ENCODE measurements at regions not wholly inside any gene's neighbourhood (a gene's known extent, or its start where the extent isn't known, plus 50 kb on each side); places are given as distances from the start of the nearest gene placed in this dataset.

DNA sequence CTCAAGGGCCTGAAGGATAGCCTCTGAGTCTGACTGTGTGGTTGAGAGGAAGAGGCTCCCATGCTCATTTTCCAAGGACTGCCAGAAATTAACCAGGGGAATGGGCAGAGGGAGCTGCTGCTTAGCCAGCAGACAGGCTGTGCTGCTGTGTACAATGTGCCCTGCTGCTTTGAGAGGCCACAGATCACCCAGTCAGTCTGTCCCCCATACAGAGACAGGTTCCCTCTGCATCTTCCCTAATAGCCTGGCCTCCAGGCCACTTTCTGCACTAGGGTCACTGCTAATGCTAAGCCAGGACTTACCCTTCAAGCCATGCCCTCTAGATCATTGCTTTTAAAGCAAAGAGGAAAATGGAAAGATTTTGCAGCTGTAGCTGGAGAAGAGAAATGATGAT, 341.1 kb downstream of the CYRIA start:
- no peak for DNase-seq (ENCODE audit: low spot score)
- H3K4me3 ChIP-seq (ENCODE audit: severe bottlenecking) = no peak overlapping the region
- H3K4me1 ChIP-seq (ENCODE audit: insufficient read depth, poor library complexity, severe bottlenecking) = no peaks in the 10 kb centered on the region
- no peaks in the 10 kb centered on the region for H3K27me3 ChIP-seq (ENCODE audit: insufficient read depth, poor library complexity, severe bottlenecking)
- ATAC-seq (ENCODE audit: low read depth) = no peak
- no peaks in the 10 kb centered on the region for H3K9me3 ChIP-seq (ENCODE audit: severe bottlenecking)
- H3K27ac ChIP-seq (ENCODE audit: poor library complexity, severe bottlenecking) = no peak overlapping the region
- no peaks in the 10 kb centered on the region for H3K36me3 ChIP-seq (ENCODE audit: low read depth)
- TF ChIP-seq, protein P1, sequence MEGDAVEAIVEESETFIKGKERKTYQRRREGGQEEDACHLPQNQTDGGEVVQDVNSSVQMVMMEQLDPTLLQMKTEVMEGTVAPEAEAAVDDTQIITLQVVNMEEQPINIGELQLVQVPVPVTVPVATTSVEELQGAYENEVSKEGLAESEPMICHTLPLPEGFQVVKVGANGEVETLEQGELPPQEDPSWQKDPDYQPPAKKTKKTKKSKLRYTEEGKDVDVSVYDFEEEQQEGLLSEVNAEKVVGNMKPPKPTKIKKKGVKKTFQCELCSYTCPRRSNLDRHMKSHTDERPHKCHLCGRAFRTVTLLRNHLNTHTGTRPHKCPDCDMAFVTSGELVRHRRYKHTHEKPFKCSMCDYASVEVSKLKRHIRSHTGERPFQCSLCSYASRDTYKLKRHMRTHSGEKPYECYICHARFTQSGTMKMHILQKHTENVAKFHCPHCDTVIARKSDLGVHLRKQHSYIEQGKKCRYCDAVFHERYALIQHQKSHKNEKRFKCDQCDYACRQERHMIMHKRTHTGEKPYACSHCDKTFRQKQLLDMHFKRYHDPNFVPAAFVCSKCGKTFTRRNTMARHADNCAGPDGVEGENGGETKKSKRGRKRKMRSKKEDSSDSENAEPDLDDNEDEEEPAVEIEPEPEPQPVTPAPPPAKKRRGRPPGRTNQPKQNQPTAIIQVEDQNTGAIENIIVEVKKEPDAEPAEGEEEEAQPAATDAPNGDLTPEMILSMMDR (IDR thresholded peaks at IDR 0.05; ENCODE audit: poor library complexity, severe bottlenecking) = no peak

DNA sequence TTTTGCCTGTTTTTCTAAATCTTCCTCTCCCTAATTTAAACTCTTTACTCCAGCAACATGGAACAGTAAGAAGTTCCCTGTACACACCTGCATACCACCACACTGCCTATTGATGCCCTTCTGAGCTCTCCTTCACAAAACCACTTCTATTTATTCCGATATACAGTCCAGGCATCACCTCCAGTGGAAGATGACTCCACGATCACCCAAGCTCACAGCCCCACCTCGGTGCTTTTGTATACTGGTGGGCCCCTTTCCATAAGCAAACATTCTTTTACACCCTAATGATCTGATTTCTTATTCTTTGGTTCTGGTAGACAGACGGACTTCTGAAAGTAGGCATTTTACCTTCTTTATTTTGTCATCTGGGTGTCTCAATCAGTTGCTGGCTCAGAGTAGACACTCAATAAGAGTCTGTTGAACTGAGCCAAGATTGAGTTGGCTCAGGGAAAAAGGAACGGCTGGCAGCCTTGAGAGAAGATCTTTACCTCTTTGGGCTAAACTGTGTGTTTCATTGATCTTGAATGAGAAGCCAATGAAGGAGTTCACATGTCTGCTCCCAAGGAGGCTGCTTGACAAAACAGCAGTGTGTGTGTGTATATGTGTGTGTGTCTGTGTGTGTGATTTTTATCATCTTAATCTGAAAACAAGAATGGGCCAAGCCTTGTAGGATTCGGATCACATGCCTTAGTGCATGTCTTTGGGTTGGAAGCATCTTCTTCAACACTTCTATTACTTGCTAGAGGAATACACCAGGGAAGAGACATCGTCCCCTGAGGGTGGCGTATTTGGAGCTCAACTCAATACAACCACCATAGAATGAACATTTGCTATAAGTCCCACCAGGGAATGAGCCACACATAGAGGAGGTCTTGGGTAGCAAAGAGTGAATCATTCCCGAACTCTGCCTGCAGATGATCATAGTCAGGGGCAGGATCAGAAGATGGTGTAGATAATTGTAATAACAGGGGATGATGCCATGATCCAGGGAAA, 341.8 kb downstream of the CYRIA start:
- Histone ChIP-seq H3K27me3 (ENCODE audit: insufficient read depth, poor library complexity, severe bottlenecking) (no peaks in the 10 kb centered on the region), H3K36me3 (ENCODE audit: low read depth) (no peaks in the 10 kb centered on the region), H3K4me1 (ENCODE audit: insufficient read depth, poor library complexity, severe bottlenecking) (no peaks in the 10 kb centered on the region), H3K27ac (ENCODE audit: poor library complexity, severe bottlenecking) (no peak overlapping the region), H3K9me3 (ENCODE audit: severe bottlenecking) (no peaks in the 10 kb centered on the region), H3K4me3 (ENCODE audit: severe bottlenecking) (no peak overlapping the region)
- TF ChIP-seq, protein P1 (IDR thresholded peaks at IDR 0.05; ENCODE audit: poor library complexity, severe bottlenecking) = no peak
- DNase-seq (ENCODE audit: low spot score) (no peak), ATAC-seq (ENCODE audit: low read depth) (no peak)

DNA sequence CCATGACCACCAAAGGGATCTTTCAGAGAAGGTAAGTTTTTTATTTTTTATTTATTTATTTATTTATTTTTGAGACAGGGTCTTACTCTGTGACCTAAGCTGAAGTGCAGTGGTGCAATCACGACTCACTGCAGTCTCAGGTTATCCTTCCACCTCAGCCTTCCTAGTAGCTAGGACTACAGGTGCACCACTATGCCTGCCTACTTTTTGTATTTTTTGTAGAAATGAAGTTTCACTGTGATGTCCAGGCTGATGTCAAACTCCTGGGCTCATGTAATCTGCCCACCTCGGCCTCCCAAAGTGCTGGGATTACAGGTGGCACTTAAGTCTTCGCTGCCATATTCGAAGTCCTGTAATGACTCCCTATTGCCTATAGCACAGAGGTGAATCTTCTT, 342.5 kb downstream of the CYRIA start:
- Histone ChIP-seq H3K36me3 (ENCODE audit: low read depth) (no peaks in the 10 kb centered on the region), H3K9me3 (ENCODE audit: severe bottlenecking) (no peaks in the 10 kb centered on the region), H3K4me3 (ENCODE audit: severe bottlenecking) (no peak overlapping the region), H3K4me1 (ENCODE audit: insufficient read depth, poor library complexity, severe bottlenecking) (no peaks in the 10 kb centered on the region), H3K27ac (ENCODE audit: poor library complexity, severe bottlenecking) (no peak overlapping the region), H3K27me3 (ENCODE audit: insufficient read depth, poor library complexity, severe bottlenecking) (no peaks in the 10 kb centered on the region)
- DNase-seq (ENCODE audit: low spot score) (no peak), ATAC-seq (ENCODE audit: low read depth) (no peak)
- TF ChIP-seq, protein P1 (IDR thresholded peaks at IDR 0.05; ENCODE audit: poor library complexity, severe bottlenecking) = no peak

DNA sequence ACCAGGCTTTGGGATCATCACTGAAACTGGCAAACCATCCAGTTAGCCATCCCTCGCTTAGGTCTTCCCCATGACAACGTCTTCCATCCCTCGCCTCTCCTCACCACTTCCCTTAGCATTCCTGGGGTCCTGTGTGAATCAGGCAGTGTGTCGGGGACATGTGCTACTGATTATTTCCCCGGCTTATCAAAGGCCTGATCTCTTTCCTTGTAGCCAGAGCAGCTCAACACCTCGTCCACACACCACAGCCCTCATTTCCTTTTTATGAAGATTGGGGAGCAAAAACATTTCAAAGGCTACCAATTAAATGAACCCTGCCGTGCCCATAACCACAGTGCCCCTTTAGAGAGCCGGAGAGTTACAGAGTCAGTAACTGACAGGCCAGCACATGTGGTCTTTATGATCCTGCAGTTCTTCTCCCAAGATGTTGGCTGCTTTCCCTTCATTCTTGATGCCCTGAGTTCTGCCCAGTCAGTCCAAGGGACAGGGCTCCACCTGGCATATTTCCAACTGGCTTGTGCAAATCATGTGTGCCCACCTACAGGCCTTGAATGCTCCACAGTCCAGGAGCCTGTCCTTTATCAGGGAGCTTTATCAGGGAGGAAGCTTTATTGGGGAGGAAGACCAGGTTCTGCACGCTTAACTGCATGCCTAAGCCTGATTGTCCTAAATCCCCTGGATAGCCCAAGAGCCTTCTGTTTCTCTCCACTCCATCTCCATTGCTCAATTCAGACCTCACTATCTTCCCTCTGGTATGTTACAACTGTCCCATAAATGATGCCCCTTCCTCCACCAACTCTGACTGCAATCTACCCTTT, 343.1 kb downstream of the CYRIA start:
- Histone ChIP-seq H3K4me3 (ENCODE audit: severe bottlenecking) (no peak overlapping the region), H3K36me3 (ENCODE audit: low read depth) (no peaks in the 10 kb centered on the region), H3K4me1 (ENCODE audit: insufficient read depth, poor library complexity, severe bottlenecking) (no peaks in the 10 kb centered on the region), H3K9me3 (ENCODE audit: severe bottlenecking) (no peaks in the 10 kb centered on the region), H3K27ac (ENCODE audit: poor library complexity, severe bottlenecking) (no peak overlapping the region), H3K27me3 (ENCODE audit: insufficient read depth, poor library complexity, severe bottlenecking) (no peaks in the 10 kb centered on the region)
- ATAC-seq (ENCODE audit: low read depth) (no peak), DNase-seq (ENCODE audit: low spot score) (no peak)
- TF ChIP-seq, protein P1 (IDR thresholded peaks at IDR 0.05; ENCODE audit: poor library complexity, severe bottlenecking) = no peak

Data from RWPE2 (cell line).